NB4 (cell line): ENCODE measurements at regions not wholly inside any gene's neighbourhood (a gene's known extent, or its start where the extent isn't known, plus 50 kb on each side); places are given as distances from the start of the nearest gene placed in this dataset.

ENCODE experiments used
- CTCF ChIP-seq: IDR thresholded peaks from one replicate; pipeline ENCODE4 v1.5.1; 2012; ENCODE audit warnings: low read depth, low read length
- MAX ChIP-seq: IDR thresholded peaks from 2 replicates; pipeline ENCODE4 v1.6.1; 2011; ENCODE audit warnings: low read depth, low read length

GRCh38 chr11:45754741-45755140 is 50.2 kb upstream of the SLC35C1 start:
- TF ChIP-seq CTCF (no peak), MAX (no peak)
